ENCODE measurements at regions not wholly inside any gene's neighbourhood (a gene's known extent, or its start where the extent isn't known, plus 50 kb on each side); places are given as distances from the start of the nearest gene placed in this dataset.

DNA sequence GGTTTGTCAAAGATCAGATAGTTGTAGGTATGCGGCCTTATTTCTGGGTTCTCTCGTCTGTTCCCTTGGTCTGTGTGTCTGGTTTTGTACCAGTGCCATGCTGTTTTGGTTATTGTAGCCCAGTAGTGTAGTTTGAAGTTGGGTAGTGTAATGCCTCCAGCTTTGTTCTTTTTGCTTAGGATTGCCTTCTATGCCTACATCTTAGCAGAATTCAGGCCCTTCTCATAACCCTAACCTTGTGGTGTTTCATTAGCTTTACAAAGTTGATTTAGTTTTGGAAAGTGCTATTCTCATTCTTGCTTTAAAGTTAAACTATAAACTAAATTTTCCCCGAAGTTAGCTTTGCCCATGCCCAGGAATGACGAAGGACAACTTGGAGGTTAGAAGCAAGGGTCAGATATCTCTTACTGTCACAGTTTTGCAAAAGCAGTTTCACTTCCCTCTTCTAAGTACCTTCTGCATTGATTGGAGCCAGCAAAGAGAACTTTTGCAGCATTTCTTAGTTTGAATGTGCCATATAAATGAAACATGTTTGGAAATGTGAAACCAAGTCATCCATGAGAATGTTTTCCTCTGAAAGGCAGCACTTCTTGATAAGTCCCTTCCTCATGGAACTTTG, 274.3 kb upstream of the DMRT1 start (continued):
- TF ChIP-seq, protein P1, sequence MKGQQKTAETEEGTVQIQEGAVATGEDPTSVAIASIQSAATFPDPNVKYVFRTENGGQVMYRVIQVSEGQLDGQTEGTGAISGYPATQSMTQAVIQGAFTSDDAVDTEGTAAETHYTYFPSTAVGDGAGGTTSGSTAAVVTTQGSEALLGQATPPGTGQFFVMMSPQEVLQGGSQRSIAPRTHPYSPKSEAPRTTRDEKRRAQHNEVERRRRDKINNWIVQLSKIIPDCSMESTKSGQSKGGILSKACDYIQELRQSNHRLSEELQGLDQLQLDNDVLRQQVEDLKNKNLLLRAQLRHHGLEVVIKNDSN (IDR thresholded peaks at IDR 0.05; ENCODE audit: borderline replicate concordance, low read depth): no peak
- no peak for TF ChIP-seq FOXM1 (IDR thresholded peaks at IDR 0.05; ENCODE audit: low read depth)
- TF ChIP-seq, protein P2, sequence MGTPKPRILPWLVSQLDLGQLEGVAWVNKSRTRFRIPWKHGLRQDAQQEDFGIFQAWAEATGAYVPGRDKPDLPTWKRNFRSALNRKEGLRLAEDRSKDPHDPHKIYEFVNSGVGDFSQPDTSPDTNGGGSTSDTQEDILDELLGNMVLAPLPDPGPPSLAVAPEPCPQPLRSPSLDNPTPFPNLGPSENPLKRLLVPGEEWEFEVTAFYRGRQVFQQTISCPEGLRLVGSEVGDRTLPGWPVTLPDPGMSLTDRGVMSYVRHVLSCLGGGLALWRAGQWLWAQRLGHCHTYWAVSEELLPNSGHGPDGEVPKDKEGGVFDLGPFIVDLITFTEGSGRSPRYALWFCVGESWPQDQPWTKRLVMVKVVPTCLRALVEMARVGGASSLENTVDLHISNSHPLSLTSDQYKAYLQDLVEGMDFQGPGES (IDR thresholded peaks at IDR 0.05; ENCODE audit: low read depth, low read length): no peak
- no peak for TF ChIP-seq NRF1 (IDR thresholded peaks at IDR 0.05; ENCODE audit: low read depth, low read length)

DNA sequence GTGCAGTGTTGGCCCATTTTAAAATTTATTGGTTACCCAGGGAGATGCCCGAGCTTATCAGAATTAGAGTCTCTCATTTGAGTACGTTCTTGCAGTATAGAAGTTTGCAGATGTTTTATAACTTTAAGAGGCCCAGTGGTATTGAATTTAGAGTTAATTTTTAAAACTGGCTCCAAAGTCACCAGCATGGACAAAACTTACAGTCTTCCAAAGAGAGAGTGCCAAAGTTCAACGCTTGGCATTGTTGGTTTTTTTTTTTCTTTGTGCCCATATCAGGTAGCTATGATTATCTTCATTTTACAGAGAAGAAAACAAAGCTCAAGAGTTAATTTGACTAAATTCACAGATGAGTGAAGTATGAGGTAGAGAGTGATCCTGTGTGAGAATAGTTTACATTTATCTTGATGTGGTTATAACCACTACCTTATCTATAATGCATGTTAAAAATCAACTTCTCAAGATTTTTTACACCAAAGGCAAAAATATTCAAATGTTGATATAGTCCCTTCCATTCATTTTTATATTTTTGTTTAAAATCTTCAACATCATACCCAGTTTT, 273.7 kb upstream of the DMRT1 start:
- no peaks in the 10 kb centered on the region for H3F3A ChIP-seq (replicated peaks; ENCODE audit: insufficient read depth)
- H3K9me3 ChIP-seq: no peaks in the 10 kb centered on the region
- no peak overlapping the region for H3K27ac ChIP-seq (ENCODE audit: low read depth in 2 of 2, low read length in 1 of 2)
- ChIA-PET CTCF (no interaction called here), POLR2A (no interaction called here)
- H4K20me1 ChIP-seq (ENCODE audit: insufficient read depth): no peaks in the 10 kb centered on the region
- H3K36me3 ChIP-seq (replicated peaks in 1 of 2; ENCODE audit: control insufficient read depth in 1 of 2, insufficient read depth in 2 of 2, low read length in 1 of 2): no peaks in the 10 kb centered on the region
- no peak overlapping the region for H3K4me2 ChIP-seq
- H3K9me2 ChIP-seq: no peaks in the 10 kb centered on the region
- H3K4me1 ChIP-seq (ENCODE audit: control insufficient read depth in 1 of 2, insufficient read depth in 2 of 2, low read depth in 1 of 2, low read length in 1 of 2): no peaks in the 10 kb centered on the region
- DNase-seq: no peak
- no peaks in the 10 kb centered on the region for H3K79me2 ChIP-seq (ENCODE audit: insufficient read depth)
- no peak overlapping the region for H3K4me3 ChIP-seq (ENCODE audit: low read depth in 2 of 2, low read length in 1 of 2)
- no peak overlapping the region for H2AFZ ChIP-seq (ENCODE audit: low read depth)
- 20% methylated on average over 3 of the region's 3 CpGs for WGBS (ENCODE audit: low lambda C conversion rate)
- TF ChIP-seq SMC3 (IDR thresholded peaks at IDR 0.05; ENCODE audit: low read depth, low read length) (no peak), EZH2phosphoT487 (IDR thresholded peaks at IDR 0.05; ENCODE audit: borderline replicate concordance, low read depth) (no peak), SIN3A (IDR thresholded peaks at IDR 0.05; ENCODE audit: borderline replicate concordance, low read depth, low read length) (no peak), TEAD4 (IDR thresholded peaks at IDR 0.05; ENCODE audit: borderline replicate concordance, insufficient read depth) (no peak), RFX5 (IDR thresholded peaks at IDR 0.05; ENCODE audit: low read length) (no peak), EP300 (IDR thresholded peaks at IDR 0.05; ENCODE audit: borderline replicate concordance in 1 of 2, low read depth in 1 of 2, low read length in 1 of 2) (no peak), FOXM1 (IDR thresholded peaks at IDR 0.05; ENCODE audit: low read depth) (no peak), FOXJ3 (CRISPR knock-in tag; IDR thresholded peaks at IDR 0.05) (no peak), POLR2AphosphoS5 (IDR thresholded peaks at IDR 0.05; ENCODE audit: low read depth, low read length) (no peak)
- TF ChIP-seq, protein P1 (IDR thresholded peaks at IDR 0.05; ENCODE audit: borderline replicate concordance, low read depth): no peak
- TF ChIP-seq, protein P3, sequence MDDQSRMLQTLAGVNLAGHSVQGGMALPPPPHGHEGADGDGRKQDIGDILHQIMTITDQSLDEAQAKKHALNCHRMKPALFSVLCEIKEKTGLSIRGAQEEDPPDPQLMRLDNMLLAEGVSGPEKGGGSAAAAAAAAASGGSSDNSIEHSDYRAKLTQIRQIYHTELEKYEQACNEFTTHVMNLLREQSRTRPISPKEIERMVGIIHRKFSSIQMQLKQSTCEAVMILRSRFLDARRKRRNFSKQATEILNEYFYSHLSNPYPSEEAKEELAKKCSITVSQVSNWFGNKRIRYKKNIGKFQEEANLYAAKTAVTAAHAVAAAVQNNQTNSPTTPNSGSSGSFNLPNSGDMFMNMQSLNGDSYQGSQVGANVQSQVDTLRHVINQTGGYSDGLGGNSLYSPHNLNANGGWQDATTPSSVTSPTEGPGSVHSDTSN (IDR thresholded peaks at IDR 0.05): no peak
- TF ChIP-seq, protein P4, sequence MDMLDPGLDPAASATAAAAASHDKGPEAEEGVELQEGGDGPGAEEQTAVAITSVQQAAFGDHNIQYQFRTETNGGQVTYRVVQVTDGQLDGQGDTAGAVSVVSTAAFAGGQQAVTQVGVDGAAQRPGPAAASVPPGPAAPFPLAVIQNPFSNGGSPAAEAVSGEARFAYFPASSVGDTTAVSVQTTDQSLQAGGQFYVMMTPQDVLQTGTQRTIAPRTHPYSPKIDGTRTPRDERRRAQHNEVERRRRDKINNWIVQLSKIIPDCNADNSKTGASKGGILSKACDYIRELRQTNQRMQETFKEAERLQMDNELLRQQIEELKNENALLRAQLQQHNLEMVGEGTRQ (IDR thresholded peaks at IDR 0.05; ENCODE audit: borderline replicate concordance, low read depth, low read length): no peak
- TF ChIP-seq, protein P2 (IDR thresholded peaks at IDR 0.05; ENCODE audit: low read depth, low read length): no peak
- TF ChIP-seq, protein P5, sequence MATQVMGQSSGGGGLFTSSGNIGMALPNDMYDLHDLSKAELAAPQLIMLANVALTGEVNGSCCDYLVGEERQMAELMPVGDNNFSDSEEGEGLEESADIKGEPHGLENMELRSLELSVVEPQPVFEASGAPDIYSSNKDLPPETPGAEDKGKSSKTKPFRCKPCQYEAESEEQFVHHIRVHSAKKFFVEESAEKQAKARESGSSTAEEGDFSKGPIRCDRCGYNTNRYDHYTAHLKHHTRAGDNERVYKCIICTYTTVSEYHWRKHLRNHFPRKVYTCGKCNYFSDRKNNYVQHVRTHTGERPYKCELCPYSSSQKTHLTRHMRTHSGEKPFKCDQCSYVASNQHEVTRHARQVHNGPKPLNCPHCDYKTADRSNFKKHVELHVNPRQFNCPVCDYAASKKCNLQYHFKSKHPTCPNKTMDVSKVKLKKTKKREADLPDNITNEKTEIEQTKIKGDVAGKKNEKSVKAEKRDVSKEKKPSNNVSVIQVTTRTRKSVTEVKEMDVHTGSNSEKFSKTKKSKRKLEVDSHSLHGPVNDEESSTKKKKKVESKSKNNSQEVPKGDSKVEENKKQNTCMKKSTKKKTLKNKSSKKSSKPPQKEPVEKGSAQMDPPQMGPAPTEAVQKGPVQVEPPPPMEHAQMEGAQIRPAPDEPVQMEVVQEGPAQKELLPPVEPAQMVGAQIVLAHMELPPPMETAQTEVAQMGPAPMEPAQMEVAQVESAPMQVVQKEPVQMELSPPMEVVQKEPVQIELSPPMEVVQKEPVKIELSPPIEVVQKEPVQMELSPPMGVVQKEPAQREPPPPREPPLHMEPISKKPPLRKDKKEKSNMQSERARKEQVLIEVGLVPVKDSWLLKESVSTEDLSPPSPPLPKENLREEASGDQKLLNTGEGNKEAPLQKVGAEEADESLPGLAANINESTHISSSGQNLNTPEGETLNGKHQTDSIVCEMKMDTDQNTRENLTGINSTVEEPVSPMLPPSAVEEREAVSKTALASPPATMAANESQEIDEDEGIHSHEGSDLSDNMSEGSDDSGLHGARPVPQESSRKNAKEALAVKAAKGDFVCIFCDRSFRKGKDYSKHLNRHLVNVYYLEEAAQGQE (IDR thresholded peaks at IDR 0.05; ENCODE audit: low read depth, low read length): no peak
- peaks cover 17% of the 10 kb centered on the region; the same call in 1 of the 2 replicates for H3K27me3 ChIP-seq (ENCODE audit: insufficient read depth)
- H3K9ac ChIP-seq: no peak overlapping the region

Measured in SK-N-SH (cell line).